DMS153 (cell line): ENCODE measurements at regions not wholly inside any gene's neighbourhood (a gene's known extent, or its start where the extent isn't known, plus 50 kb on each side); places are given as distances from the start of the nearest gene placed in this dataset.
"Not testable (repeated sequence)": the region's sequence is repeated elsewhere in the genome, so short reads cannot be mapped to it uniquely, and the experiment has no call there.

Source experiments
- DNase-seq: peaks from one replicate; lab custom pipeline; 2025; lab: John Stamatoyannopoulos, UW

DNA sequence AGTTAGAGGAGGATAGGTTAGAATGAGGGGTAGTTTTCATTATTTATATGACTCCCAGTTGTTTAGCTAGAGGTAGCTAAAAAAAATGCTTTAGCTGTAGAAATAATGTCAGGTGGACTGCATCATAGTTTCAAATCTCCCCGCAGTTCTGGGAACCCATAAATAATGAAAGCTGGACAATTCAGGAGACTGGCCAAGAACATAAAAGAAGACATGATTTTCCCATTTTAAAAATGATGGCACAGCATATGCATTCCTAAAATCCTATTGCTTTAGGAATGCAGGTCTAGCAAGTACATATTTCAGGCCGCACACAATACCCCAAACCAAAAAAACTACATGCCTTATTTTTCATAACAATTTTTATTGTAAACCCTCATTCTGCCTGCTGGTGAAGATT is 143.3 kb downstream of the CTH start:
- DNase-seq = no peak

DNA sequence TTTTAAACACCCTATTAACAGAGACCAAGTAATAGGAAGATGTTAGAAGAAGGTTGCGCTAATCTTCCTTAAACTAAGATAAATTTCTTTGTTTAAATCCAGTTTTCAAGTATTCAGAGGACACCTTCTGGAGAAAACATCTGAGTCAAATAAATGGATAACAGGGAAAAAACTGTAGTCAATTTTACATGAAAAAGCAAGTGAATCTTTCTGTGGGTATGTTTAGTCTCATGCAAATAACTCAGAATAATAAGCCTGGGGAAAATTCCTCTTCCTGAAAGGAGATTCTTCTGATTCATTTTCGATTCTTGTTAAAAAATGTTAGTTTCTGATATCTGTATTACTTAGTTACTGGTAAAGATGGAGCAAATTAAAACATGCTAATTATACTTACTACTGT is 145.5 kb downstream of the CTH start:
- no peak for DNase-seq

DNA sequence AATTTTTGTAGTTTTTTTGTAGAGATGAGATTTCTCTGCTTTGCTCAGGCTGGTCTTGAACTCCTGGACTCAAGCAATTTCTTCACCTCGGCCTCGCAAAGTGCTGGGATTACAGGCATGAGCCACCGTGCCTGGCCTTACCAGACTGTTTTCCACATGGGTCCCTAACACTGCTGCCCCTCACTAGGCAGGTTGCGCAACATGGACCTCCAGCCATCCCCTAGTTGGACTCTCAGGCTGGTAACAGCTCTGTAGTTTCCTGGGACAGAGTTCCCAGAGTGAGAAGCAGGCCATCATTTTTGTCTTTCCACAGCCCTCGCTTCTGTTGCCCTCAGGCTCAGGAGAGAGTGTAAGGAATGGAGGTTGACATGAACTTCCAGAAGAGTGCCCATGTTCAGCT is 156.1 kb downstream of the CTH start:
- no peak for DNase-seq

GRCh38 chr1:70571191-70571590 is 160.1 kb downstream of the CTH start:
- no peak for DNase-seq

DNA sequence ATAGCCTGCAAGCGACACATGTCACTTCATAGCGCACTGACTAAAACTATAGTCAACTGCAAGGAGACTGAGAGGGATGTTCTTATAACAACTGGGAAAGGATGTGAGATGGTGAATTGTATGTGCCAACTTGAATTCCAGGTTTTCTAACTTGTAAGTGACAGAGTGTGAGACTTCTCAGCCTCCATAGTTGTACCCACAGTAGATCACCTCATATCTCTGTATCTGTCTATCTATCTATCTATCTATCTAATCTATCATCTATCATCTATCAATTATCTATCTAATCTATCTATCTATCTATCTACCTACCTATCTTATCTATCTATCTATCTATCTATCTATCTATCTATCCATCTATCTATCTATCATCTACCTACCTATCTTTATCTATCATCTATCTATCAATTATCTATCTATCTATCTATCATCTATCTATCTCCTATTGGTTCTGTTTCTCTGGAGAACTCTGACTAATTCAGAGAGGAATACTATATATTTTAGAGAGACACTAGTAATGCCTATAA is 162.3 kb downstream of the CTH start:
- DNase-seq = no peak

- DNase-seq = no peak
These were observed 170.6 kb downstream of the CTH start for GRCh38 chr1:70581661-70582060.

GRCh38 chr1:70583522-70583921 is 172.5 kb downstream of the CTH start:
- DNase-seq = no peak

- no peak for DNase-seq
These were observed 175.0 kb downstream of the CTH start for GRCh38 chr1:70586046-70586445.

DNA sequence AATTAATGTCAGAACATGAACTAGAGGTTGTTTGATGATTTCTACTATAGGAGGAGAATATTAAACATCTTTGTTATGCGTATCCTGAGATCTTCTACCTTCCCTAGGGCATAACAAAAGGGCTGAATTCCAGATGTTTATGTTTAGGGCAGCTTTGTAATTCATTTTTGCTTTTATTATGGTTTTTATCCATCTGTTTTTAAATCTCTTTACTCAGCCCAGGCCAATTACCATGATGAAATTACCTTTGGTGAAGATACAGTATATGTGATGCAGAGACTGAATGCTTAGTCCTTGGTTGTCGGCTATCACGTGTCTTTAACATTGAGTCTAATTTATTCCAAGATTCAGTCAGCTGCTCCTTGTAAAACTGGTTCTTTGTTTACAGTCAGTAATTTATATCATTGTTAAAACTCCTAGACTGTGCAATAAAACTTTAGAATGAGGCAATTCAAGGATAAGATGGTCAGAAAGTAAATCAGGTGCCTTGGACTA is 176.9 kb downstream of the CTH start:
- DNase-seq = no peak

DNA sequence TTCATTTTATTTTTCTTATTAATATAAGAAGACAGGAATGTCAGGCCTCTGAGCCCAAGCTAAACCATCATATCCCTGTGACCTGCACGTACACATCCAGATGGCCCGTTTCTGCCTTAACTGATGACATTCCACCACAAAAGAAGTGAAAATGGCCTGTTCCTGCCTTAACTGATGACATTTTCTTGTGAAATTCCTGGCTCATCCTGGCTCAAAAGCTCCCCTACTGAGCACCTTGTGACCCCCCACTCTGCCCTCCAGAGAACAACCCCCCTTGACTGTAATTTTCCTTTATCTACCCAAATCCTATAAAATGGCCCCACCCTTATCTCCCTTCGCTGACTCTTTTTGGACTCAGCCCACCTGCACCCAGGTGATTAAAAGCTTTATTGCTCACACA is 182.5 kb downstream of the CTH start:
- not testable (repeated sequence) for DNase-seq

- no peak for DNase-seq
These were observed 197.7 kb downstream of the CTH start for GRCh38 chr1:70608815-70609214.

GRCh38 chr1:70610164-70610563 is 199.1 kb downstream of the CTH start:
- not testable (repeated sequence) for DNase-seq

- no peak for DNase-seq
These were observed 205.9 kb downstream of the CTH start for GRCh38 chr1:70616946-70617345.

GRCh38 chr1:70617728-70618127 is 206.7 kb downstream of the CTH start:
- DNase-seq = no peak

- DNase-seq = peak; percentile 59
These were observed 216.8 kb downstream of the CTH start for GRCh38 chr1:70627910-70628309.

- no peak for DNase-seq
These were observed 217.9 kb downstream of the CTH start for GRCh38 chr1:70628973-70629372.

GRCh38 chr1:70633004-70633403 is 221.9 kb downstream of the CTH start:
- DNase-seq = no peak

- DNase-seq = no peak
These were observed 224.8 kb downstream of the CTH start for GRCh38 chr1:70635868-70636267.

GRCh38 chr1:70641868-70642267 is 230.8 kb downstream of the CTH start:
- no peak for DNase-seq

DNA sequence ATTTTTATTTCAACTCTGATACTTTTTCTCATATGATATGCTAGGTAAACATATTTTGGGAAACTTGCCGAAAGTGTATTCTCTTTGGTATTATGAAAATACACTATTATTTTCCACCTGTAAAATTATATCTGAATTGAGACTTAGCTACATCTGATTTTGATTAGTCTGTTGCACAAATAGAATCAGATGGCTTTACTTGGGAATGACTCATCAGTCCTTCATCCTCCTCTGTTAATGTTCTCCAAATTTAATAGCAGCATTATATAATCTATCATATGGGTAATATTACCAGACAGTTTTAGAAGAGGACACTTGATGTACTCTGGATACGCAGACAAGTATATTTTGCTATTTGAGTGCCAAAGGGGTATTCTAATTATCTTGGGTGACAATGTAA is 245.3 kb downstream of the CTH start:
- no peak for DNase-seq

GRCh38 chr1:70659891-70660290 is 248.8 kb downstream of the CTH start:
- no peak for DNase-seq

DNA sequence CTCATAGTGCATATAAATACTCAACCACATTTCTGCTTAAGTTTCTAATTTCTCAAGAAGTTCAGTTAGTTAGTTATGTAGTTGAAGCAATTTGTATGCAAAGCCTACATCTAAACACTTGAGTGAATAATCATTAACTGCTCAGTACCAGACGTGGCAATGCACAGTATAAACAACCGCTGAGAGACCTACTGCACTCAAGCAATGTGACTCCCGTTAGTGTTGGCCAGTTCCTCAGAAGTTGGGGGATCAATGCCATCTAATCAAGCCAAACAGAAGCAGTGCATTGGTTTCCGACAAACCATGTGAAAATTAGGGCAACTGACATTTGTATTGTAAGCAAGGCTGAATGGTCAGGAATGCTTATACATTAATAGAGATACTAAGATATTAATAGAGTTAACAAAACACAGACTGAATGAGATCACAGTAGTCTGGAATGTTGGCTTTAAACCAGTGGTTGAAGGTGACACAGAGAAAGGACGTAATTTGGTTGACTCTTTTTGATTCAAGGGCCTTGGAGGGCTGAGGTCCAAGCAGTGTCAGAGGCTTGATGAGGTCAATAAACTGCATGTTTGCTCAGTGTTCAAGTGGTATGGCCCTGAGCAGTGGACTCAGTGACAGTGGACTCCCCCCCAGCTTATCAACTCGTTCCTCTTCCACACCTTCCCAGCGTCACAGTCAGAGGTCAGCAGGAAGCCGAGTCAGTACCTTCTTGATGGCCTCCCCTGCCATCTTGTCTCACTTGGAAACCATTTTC is 255.5 kb downstream of the CTH start:
- DNase-seq = no peak

DNA sequence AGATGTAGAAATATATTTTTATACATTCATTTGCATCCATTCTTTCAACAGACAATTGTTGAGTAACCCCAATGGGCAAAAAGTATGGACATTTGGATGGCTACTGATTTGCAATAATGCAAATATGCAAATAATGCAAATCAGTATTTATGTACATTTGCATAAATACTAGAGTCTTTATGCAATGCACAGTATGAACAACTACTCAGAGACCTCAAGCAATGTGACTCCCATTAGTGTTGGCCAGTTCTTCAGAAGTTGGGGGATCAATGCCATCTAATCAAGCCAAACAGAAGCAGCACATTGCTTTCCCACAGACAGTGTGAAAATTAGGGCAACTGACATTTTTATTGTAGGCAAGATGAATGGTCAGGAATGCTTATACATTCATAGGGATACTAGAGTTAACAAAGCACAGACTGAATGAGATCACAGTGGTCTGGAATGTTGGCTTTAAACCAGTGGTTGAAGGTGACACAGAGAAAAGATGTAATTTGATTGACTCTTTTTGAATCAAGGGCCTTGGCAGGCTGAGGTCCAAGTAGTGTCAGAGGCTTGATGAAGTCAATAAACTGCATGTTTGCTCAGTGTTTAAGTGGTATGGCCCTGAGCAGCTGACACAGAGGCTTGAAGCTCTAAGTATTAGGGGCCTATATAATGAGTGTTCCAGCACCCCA is 256.6 kb downstream of the CTH start:
- DNase-seq = peak; percentile 17
